ENCODE measurements at regions not wholly inside any gene's neighbourhood (a gene's known extent, or its start where the extent isn't known, plus 50 kb on each side); places are given as distances from the start of the nearest gene placed in this dataset.

- no peak for DNase-seq
These were observed 339.9 kb upstream of the PODXL start for GRCh38 chr7:131896165-131896863.

- DNase-seq = no peak
These were observed 339.2 kb upstream of the PODXL start for GRCh38 chr7:131895541-131896164.

- no peak for DNase-seq
These were observed 337.4 kb upstream of the PODXL start for GRCh38 chr7:131893631-131894340.

GRCh38 chr7:131890176-131890575, 333.7 kb upstream of the PODXL start:
- DNase-seq = no peak

GRCh38 chr7:131889572-131890150, 333.2 kb upstream of the PODXL start:
- DNase-seq = no peak

GRCh38 chr7:131883769-131884168, 327.3 kb upstream of the PODXL start:
- no peak for DNase-seq

GRCh38 chr7:131883196-131883595, 326.8 kb upstream of the PODXL start:
- no peak for DNase-seq

GRCh38 chr7:131882321-131882720, 325.9 kb upstream of the PODXL start:
- DNase-seq = no peak

GRCh38 chr7:131880078-131880477, 323.6 kb upstream of the PODXL start:
- no peak for DNase-seq

GRCh38 chr7:131879424-131879823, 323.0 kb upstream of the PODXL start:
- no peak for DNase-seq

GRCh38 chr7:131878777-131879176, 322.3 kb upstream of the PODXL start:
- DNase-seq = no peak

GRCh38 chr7:131873581-131873980, 317.2 kb upstream of the PODXL start:
- DNase-seq = no peak

GRCh38 chr7:131869986-131870385, 313.6 kb upstream of the PODXL start:
- DNase-seq = no peak

GRCh38 chr7:131869169-131869844, 312.9 kb upstream of the PODXL start:
- no peak for DNase-seq

GRCh38 chr7:131867461-131867860, 311.0 kb upstream of the PODXL start:
- DNase-seq = no peak

GRCh38 chr7:131865911-131866310, 309.5 kb upstream of the PODXL start:
- DNase-seq = no peak

GRCh38 chr7:131861620-131862346, 305.4 kb upstream of the PODXL start:
- no peak for DNase-seq

- DNase-seq = peak; percentile 19
These were observed 302.9 kb upstream of the PODXL start for GRCh38 chr7:131859147-131859821.

- DNase-seq = no peak
These were observed 302.2 kb upstream of the PODXL start for GRCh38 chr7:131858611-131859010.

GRCh38 chr7:131849472-131849871, 293.0 kb upstream of the PODXL start:
- no peak for DNase-seq

GRCh38 chr7:131848033-131848432, 291.6 kb upstream of the PODXL start:
- DNase-seq = no peak
